ENCODE measurements at regions not wholly inside any gene's neighbourhood (a gene's known extent, or its start where the extent isn't known, plus 50 kb on each side); places are given as distances from the start of the nearest gene placed in this dataset.

GRCh38 chrX:63128509-63128908 is 222.6 kb downstream of the SPIN4 start:
- Histone ChIP-seq H3K56ac (replicated peaks; ENCODE audit: insufficient read length, low read depth, low read length) (no peak overlapping the region), H3K9ac (replicated peaks in 1 of 4; ENCODE audit: extremely low read depth in 1 of 4, low read depth in 3 of 4, low read length in 3 of 4) (no peak overlapping the region), H3K23me2 (ENCODE audit: low read depth, low read length) (no peaks in the 10 kb centered on the region), H3K4me3 (ENCODE audit: extremely low read depth in 1 of 4, insufficient read depth in 2 of 4, low read depth in 3 of 4, low read length in 4 of 4) (no peak overlapping the region), H3K27ac (ENCODE audit: low read depth, low read length) (no peak overlapping the region), H3K79me1 (ENCODE audit: low read depth, low read length) (no peaks in the 10 kb centered on the region), H2BK20ac (ENCODE audit: low read length) (no peak overlapping the region), H4K5ac (ENCODE audit: insufficient read length, low read depth, low read length) (no peak overlapping the region), H4K20me1 (replicated peaks in 1 of 2; ENCODE audit: control insufficient read depth in 1 of 2, insufficient read depth in 2 of 2, low read length in 2 of 2) (no peaks in the 10 kb centered on the region), H3K23ac (ENCODE audit: insufficient read length) (no peak overlapping the region), H3K4me1 (replicated peaks in 1 of 4; ENCODE audit: control insufficient read depth in 3 of 4, insufficient read depth in 4 of 4, low read length in 3 of 4) (no peaks in the 10 kb centered on the region), H2BK12ac (ENCODE audit: low read depth, low read length) (no peak overlapping the region), H3K14ac (ENCODE audit: insufficient read length) (no peak overlapping the region), H4K8ac (ENCODE audit: extremely low read depth, insufficient read depth, low read length) (no peak overlapping the region), H3K4ac (replicated peaks; ENCODE audit: insufficient read length, low read depth, low read length) (no peak overlapping the region), H3K9me3 (ENCODE audit: insufficient read depth in 2 of 2, low read depth in 1 of 2, low read length in 1 of 2) (peaks cover 0 to 2% of the 10 kb centered on the region in 2 experiments; a peak in 1 of 4 replicates), H4K91ac (replicated peaks; ENCODE audit: insufficient read length, low read length) (no peak overlapping the region), H3K79me2 (ENCODE audit: control insufficient read depth in 1 of 2, insufficient read depth in 2 of 2, low read length in 2 of 2) (no peaks in the 10 kb centered on the region), H3K27me3 (replicated peaks in 1 of 4; ENCODE audit: control insufficient read depth in 3 of 4, extremely low read depth in 1 of 4, insufficient read depth in 3 of 4, low read length in 3 of 4) (no peaks in the 10 kb centered on the region), H2AK5ac (ENCODE audit: low read depth, low read length) (no peak overlapping the region), H2BK15ac (ENCODE audit: low read length) (no peak overlapping the region), H3K18ac (ENCODE audit: extremely low read depth, low read length) (no peak overlapping the region), H2AFZ (ENCODE audit: low read length) (no peak overlapping the region), H3K4me2 (ENCODE audit: insufficient read depth in 1 of 2, low read depth in 2 of 2, low read length in 2 of 2) (no peak overlapping the region), H3K36me3 (ENCODE audit: control insufficient read depth in 2 of 4, insufficient read depth in 4 of 4, low read length in 3 of 4) (no peaks in the 10 kb centered on the region), H2BK120ac (replicated peaks; ENCODE audit: low read depth, low read length) (no peak overlapping the region), H2BK5ac (ENCODE audit: low read depth, low read length) (no peak overlapping the region)
- peak in 1 of 2 experiments; percentile 43 for DNase-seq (ENCODE audit: low read depth in 1 of 2, low spot score in 2 of 2)
- WGBS, 2 experiments (ENCODE audit: extremely low coverage in 1 of 2, insufficient coverage in 1 of 2, insufficient read length in 1 of 2, insufficient replicate concordance in 2 of 2, low coverage in 1 of 2, low lambda C conversion rate in 2 of 2, missing lambda C conversion rate in 1 of 2) = 15% methylated on average over 2 of the region's 2 CpGs; no CpG with 5 or more reads in 1 of the 2 experiments
- CTCF ChIA-PET (ENCODE audit: partially characterized antibody) = no interaction called here
- FAIRE-seq = peak; percentile 92
- TF ChIP-seq HDAC2 (IDR thresholded peaks at IDR 0.05; ENCODE audit: borderline replicate concordance in 1 of 2, low read depth in 2 of 2, low read length in 2 of 2) (no peak), CTBP2 (IDR thresholded peaks at IDR 0.05; ENCODE audit: borderline replicate concordance, insufficient read depth, insufficient read length, low read length) (no peak), RAD21 (IDR thresholded peaks at IDR 0.05 in 1 of 2, conservative IDR thresholded peaks at IDR 0.05 in 1 of 2; ENCODE audit: low read depth in 2 of 2, low read length in 2 of 2) (peak; percentile 2 to 16; a peak in 1 of 4 replicates), RNF2 (IDR thresholded peaks at IDR 0.05; ENCODE audit: borderline replicate concordance, low read depth, low read length, missing control alignments, poor library complexity, severe bottlenecking) (no peak), SIX5 (IDR thresholded peaks at IDR 0.05; ENCODE audit: low read depth, low read length) (no peak), NRF1 (IDR thresholded peaks at IDR 0.05; ENCODE audit: low read depth, low read length) (no peak), CTCF (IDR thresholded peaks at IDR 0.05; ENCODE audit: control extremely low read depth in 1 of 3, insufficient read depth in 1 of 3, low read depth in 1 of 3, low read length in 3 of 3) (peak in 2 of 3 experiments; percentile 3 to 20; a peak in 2 of 4 replicates), SIN3A (conservative IDR thresholded peaks at IDR 0.05 in 1 of 2, IDR thresholded peaks at IDR 0.05 in 1 of 2; ENCODE audit: low read depth in 1 of 2, low read length in 2 of 2) (no peak), CREB1 (IDR thresholded peaks at IDR 0.05) (no peak)
- POLR2A ChIA-PET (ENCODE audit: partially characterized antibody) = no interaction called here

All from H1 (cell line).